Mesendoderm (in vitro differentiated cells): ENCODE measurements at regions not wholly inside any gene's neighbourhood (a gene's known extent, or its start where the extent isn't known, plus 50 kb on each side); places are given as distances from the start of the nearest gene placed in this dataset.
"Not testable (repeated sequence)": the region's sequence is repeated elsewhere in the genome, so short reads cannot be mapped to it uniquely, and the experiment has no call there.

Experiments used
- DNase-seq: peaks from one replicate; pipeline ENCODE4 v3.0.0; 2013
- H2AK5ac ChIP-seq: 2 replicates; pipeline ENCODE4 v1.6.1; 2013; ENCODE audit warnings: low read length, inconsistent platforms
- H2BK120ac ChIP-seq: 2 replicates; pipeline ENCODE4 v1.6.1; 2013; ENCODE audit warnings: low read depth, mild to moderate bottlenecking, low read length, moderate library complexity, mixed read lengths
- H2BK15ac ChIP-seq: replicated peaks from 2 replicates; pipeline ENCODE4 v1.6.1; 2013; ENCODE audit warnings: low read depth, mild to moderate bottlenecking, moderate library complexity
- H2BK5ac ChIP-seq: 2 replicates; pipeline ENCODE4 v1.6.1; 2013; ENCODE audit warnings: low read length, inconsistent platforms
- H3K18ac ChIP-seq: 2 replicates; pipeline ENCODE4 v1.6.1; 2013; ENCODE audit warnings: mild to moderate bottlenecking, low read length, mixed read lengths
- H3K23ac ChIP-seq: one replicate; pipeline ENCODE4 v1.6.1; 2013; ENCODE audit warnings: low read length
- H3K27ac ChIP-seq: 2 replicates; pipeline ENCODE4 v1.5.1; 2013; ENCODE audit warnings: low read depth, mild to moderate bottlenecking, inconsistent platforms, low read length, moderate library complexity
- H3K27me3 ChIP-seq: 2 replicates; pipeline ENCODE4 v1.6.1; 2013; ENCODE audit warnings: low read length, control low read depth, mild to moderate bottlenecking, inconsistent platforms; ENCODE audit not compliant: insufficient read depth, poor library complexity
- H3K36me3 ChIP-seq: 2 replicates; pipeline ENCODE4 v1.6.1; 2013; ENCODE audit warnings: low read length, inconsistent platforms; ENCODE audit not compliant: control insufficient read depth, insufficient read depth
- H3K4ac ChIP-seq: one replicate; pipeline ENCODE4 v1.6.1; 2013; ENCODE audit warnings: low read depth, mild to moderate bottlenecking, low read length, moderate library complexity
- H3K4me1 ChIP-seq: 2 replicates; pipeline ENCODE4 v1.6.1; 2013; ENCODE audit warnings: low read depth, low read length, inconsistent platforms; ENCODE audit not compliant: control insufficient read depth
- H3K4me2 ChIP-seq: 2 replicates; pipeline ENCODE4 v1.6.1; 2013; ENCODE audit warnings: low read length
- H3K4me3 ChIP-seq: 2 replicates; pipeline ENCODE4 v1.5.1; 2013; ENCODE audit warnings: mild to moderate bottlenecking, low read length
- H3K56ac ChIP-seq: one replicate; pipeline ENCODE4 v1.6.1; 2013; ENCODE audit warnings: low read length
- H3K79me1 ChIP-seq: 2 replicates; pipeline ENCODE4 v1.6.1; 2013; ENCODE audit warnings: low read length, inconsistent platforms
- H3K79me2 ChIP-seq: 2 replicates; pipeline ENCODE4 v1.6.1; 2013; ENCODE audit warnings: mild to moderate bottlenecking, low read length; ENCODE audit not compliant: control insufficient read depth, insufficient read depth
- H3K9ac ChIP-seq: 2 replicates; pipeline ENCODE4 v1.6.1; 2013; ENCODE audit warnings: low read length, inconsistent platforms
- H4K5ac ChIP-seq: one replicate; pipeline ENCODE4 v1.6.1; 2013; ENCODE audit warnings: low read length
- H4K8ac ChIP-seq: one replicate; pipeline ENCODE4 v1.6.1; 2013; ENCODE audit warnings: low read depth, mild to moderate bottlenecking, control low read depth, low read length, moderate library complexity
- WGBS: extraction: QIAGEN DNeasy Blood & Tissue Kit; methylation state at CpG from one replicate; pipeline ENCODE4 v1.1.7; 2013; ENCODE audit warnings: low lambda C conversion rate, missing lambda C conversion rate; ENCODE audit not compliant: insufficient coverage; ENCODE audit errors: extremely low coverage; 5-methylcytosine and 5-hydroxymethylcytosine counted together

GRCh38 chr9:106035806-106036205 lies 341.5 kb downstream of the TMEM38B start:
- Histone ChIP-seq H3K27me3 (no peaks in the 10 kb centered on the region), H3K79me1 (no peaks in the 10 kb centered on the region), H2BK120ac (no peak overlapping the region), H2AK5ac (no peak overlapping the region), H3K4me1 (no peaks in the 10 kb centered on the region), H3K56ac (no peak overlapping the region), H4K5ac (no peak overlapping the region), H3K23ac (no peak overlapping the region), H3K79me2 (no peaks in the 10 kb centered on the region), H2BK5ac (no peak overlapping the region), H3K18ac (no peak overlapping the region), H4K8ac (no peak overlapping the region), H3K4me2 (no peak overlapping the region), H2BK15ac (no peak overlapping the region), H3K27ac (no peak overlapping the region), H3K9ac (no peak overlapping the region), H3K36me3 (no peaks in the 10 kb centered on the region), H3K4ac (no peak overlapping the region), H3K4me3 (no peak overlapping the region)
- no peak for DNase-seq

DNA sequence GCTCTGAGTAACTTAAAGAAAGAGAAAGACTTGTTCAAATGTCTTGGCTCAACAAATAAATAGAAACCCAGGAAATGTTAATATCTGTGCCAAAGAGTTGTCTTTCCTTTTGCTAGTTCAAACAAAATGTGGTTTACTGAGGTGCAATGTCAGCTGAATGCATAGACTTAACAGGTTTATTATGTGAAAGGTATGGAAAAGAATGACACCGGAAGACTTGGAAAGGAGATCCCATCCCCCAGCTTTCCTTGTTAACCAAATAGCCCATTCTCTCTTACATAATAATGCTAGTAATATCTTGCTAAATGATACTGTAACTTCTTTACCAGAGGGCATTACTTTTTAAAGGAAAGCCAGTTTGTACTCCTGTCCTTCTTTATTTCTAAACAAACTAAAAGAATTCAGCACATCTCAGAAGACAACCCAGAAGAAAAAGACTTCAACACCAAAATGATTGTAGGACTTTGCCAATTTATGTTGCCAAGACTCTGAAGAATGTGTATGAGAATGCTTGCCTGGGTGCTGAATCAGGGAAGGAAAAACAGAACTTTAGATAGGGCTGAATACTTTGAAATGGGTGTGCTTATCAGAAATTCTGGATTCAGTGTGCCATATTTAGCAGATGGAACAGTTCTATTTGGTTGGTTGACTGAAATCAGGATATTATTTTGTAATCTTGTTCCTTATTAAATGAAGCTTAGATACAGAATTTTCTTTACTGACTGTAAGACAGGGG lies 344.1 kb downstream of the TMEM38B start:
- H3K4me2 ChIP-seq = no peak overlapping the region
- H3K27me3 ChIP-seq = no peaks in the 10 kb centered on the region
- H3K36me3 ChIP-seq = no peaks in the 10 kb centered on the region
- no peaks in the 10 kb centered on the region for H3K79me1 ChIP-seq
- H3K4ac ChIP-seq = no peak overlapping the region
- H3K27ac ChIP-seq = no peak overlapping the region
- H3K56ac ChIP-seq = no peak overlapping the region
- H3K79me2 ChIP-seq = no peaks in the 10 kb centered on the region
- no peak overlapping the region for H2BK5ac ChIP-seq
- no CpG with 5 or more reads among the region's 1 CpG for WGBS
- H4K5ac ChIP-seq = no peak overlapping the region
- H2BK15ac ChIP-seq = no peak overlapping the region
- H3K23ac ChIP-seq = no peak overlapping the region
- H4K8ac ChIP-seq = no peak overlapping the region
- DNase-seq = no peak
- no peak overlapping the region for H3K9ac ChIP-seq
- H3K18ac ChIP-seq = no peak overlapping the region
- H3K4me3 ChIP-seq = no peak overlapping the region
- H3K4me1 ChIP-seq = no peaks in the 10 kb centered on the region
- no peak overlapping the region for H2AK5ac ChIP-seq
- H2BK120ac ChIP-seq = no peak overlapping the region

DNA sequence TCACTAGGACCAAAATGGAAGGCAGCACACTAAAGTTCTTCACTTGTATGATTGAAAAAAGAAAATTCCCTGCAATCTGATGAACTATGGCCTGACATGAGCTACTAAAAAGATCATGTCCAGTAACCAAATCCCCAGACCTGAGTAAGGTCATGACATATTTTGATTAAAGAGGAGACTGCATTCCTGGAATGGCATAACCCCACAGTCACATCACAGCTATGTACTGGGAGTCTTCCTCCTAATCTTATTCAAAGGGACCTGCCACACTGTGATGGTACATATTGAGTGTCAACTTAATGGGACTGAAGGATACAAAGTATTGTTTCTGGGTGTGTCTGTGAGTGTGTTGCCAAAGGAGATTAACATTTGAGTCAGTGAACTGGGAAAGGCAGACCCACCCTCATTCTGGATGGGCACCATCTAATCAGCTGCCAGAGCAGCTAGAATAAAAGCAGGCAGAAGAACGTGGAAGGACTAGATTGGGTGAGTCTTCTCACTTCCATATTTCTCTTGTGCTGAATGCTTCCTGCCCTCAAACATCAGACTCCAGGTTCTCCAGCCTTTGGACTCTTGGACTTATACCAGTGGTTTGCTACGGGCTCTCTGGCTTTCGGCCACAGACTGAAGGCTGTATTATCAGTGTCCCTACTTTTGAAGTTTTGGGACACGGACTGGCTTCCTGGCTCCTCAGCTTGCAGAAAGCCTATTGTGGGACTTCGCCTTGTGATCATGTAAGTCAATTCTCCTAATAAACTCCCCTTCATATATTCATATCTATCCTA lies 345.0 kb downstream of the TMEM38B start:
- H3K79me1 ChIP-seq = no peaks in the 10 kb centered on the region
- peak; percentile 13 for DNase-seq
- no peak overlapping the region for H4K5ac ChIP-seq
- no peak overlapping the region for H3K27ac ChIP-seq
- WGBS = no CpG with 5 or more reads among the region's 5 CpGs
- H3K18ac ChIP-seq = no peak overlapping the region
- no peak overlapping the region for H3K9ac ChIP-seq
- no peak overlapping the region for H3K4me2 ChIP-seq
- H3K4me1 ChIP-seq = no peaks in the 10 kb centered on the region
- no peak overlapping the region for H2BK5ac ChIP-seq
- H3K56ac ChIP-seq = no peak overlapping the region
- no peak overlapping the region for H3K4ac ChIP-seq
- no peaks in the 10 kb centered on the region for H3K27me3 ChIP-seq
- H2BK120ac ChIP-seq = no peak overlapping the region
- no peak overlapping the region for H3K23ac ChIP-seq
- no peak overlapping the region for H2BK15ac ChIP-seq
- H2AK5ac ChIP-seq = no peak overlapping the region
- H3K36me3 ChIP-seq = no peaks in the 10 kb centered on the region
- no peak overlapping the region for H4K8ac ChIP-seq
- no peak overlapping the region for H3K4me3 ChIP-seq
- no peaks in the 10 kb centered on the region for H3K79me2 ChIP-seq

DNA sequence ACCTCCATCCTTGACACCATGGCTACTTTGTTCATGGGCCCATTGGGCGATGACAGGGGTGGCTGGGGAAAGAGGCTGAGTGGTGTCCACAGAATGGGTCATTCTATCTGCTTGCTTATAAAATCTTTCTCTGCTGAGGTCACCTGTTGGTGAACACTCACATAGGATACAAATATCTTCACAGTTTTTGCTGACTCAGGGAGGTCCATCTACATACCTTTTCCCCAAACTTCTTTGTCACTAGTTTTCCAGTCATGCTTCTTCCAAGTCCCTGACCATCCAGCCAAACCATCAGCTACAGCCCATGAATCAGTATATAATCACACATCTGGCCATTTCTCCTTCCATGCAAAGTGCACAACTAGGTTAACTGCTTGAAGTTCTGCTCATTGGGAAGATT lies 347.6 kb downstream of the TMEM38B start:
- not testable (repeated sequence) for H3K79me2 ChIP-seq, H3K4me3 ChIP-seq, H3K79me1 ChIP-seq, H3K9ac ChIP-seq, H3K23ac ChIP-seq, H3K27me3 ChIP-seq, H3K4me1 ChIP-seq, H3K4ac ChIP-seq, H2BK15ac ChIP-seq, H2BK5ac ChIP-seq, H3K27ac ChIP-seq, H3K4me2 ChIP-seq, H4K5ac ChIP-seq, H3K18ac ChIP-seq, H2AK5ac ChIP-seq, H2BK120ac ChIP-seq, H3K36me3 ChIP-seq, H3K56ac ChIP-seq, DNase-seq, H4K8ac ChIP-seq
- no CpG with 5 or more reads among the region's 1 CpG for WGBS

GRCh38 chr9:106051545-106051944 lies 357.2 kb downstream of the TMEM38B start:
- Histone ChIP-seq H3K4me1 (no peaks in the 10 kb centered on the region), H3K79me1 (no peaks in the 10 kb centered on the region), H3K36me3 (no peaks in the 10 kb centered on the region), H3K56ac (no peak overlapping the region), H2AK5ac (no peak overlapping the region), H2BK15ac (no peak overlapping the region), H4K8ac (no peak overlapping the region), H3K4me2 (no peak overlapping the region), H3K79me2 (no peaks in the 10 kb centered on the region), H3K27ac (no peak overlapping the region), H2BK5ac (no peak overlapping the region), H3K23ac (no peak overlapping the region), H3K27me3 (no peaks in the 10 kb centered on the region), H3K4ac (no peak overlapping the region), H3K4me3 (no peak overlapping the region), H4K5ac (no peak overlapping the region), H3K9ac (no peak overlapping the region), H2BK120ac (no peak overlapping the region), H3K18ac (no peak overlapping the region)
- DNase-seq = no peak
- WGBS = no CpG with 5 or more reads among the region's 3 CpGs
